Loucy (cell line): ENCODE measurements at regions not wholly inside any gene's neighbourhood (a gene's known extent, or its start where the extent isn't known, plus 50 kb on each side); places are given as distances from the start of the nearest gene placed in this dataset.

ENCODE experiments used
- H2AFZ ChIP-seq: fragments of 200-600 bp; sonication (generic); 2 replicates; pipeline ENCODE4 v1.6.0; 2016; ENCODE audit warnings: antibody characterized with exemption, mild to moderate bottlenecking, low read length, moderate library complexity
- H3F3A ChIP-seq: fragments of 200-600 bp; 2 replicates; pipeline ENCODE4 v1.6.0; 2016; ENCODE audit warnings: antibody characterized with exemption, low read depth, mild to moderate bottlenecking
- H3K27me3 ChIP-seq: fragments of 200-600 bp; sonication (generic); 2 replicates; pipeline ENCODE4 v1.6.1; 2014; ENCODE audit warnings: low read length, mild to moderate bottlenecking; ENCODE audit not compliant: insufficient read depth, poor library complexity, severe bottlenecking
- H3K36me3 ChIP-seq: fragments of 200-600 bp; sonication (generic); 2 replicates; pipeline ENCODE4 v1.6.1; 2016; ENCODE audit warnings: low read length; ENCODE audit not compliant: insufficient read depth
- H3K4me1 ChIP-seq: fragments of 200-600 bp; sonication (generic); 2 replicates; pipeline ENCODE4 v1.5.1; 2014; ENCODE audit warnings: low read length, mild to moderate bottlenecking; ENCODE audit not compliant: insufficient read depth, poor library complexity, severe bottlenecking
- H3K4me2 ChIP-seq: fragments of 200-600 bp; sonication (generic); 2 replicates; pipeline ENCODE4 v1.6.0; 2014; ENCODE audit warnings: antibody characterized with exemption, low read length, low read depth, mild to moderate bottlenecking; ENCODE audit not compliant: poor library complexity, severe bottlenecking
- H3K4me3 ChIP-seq: fragments of 200-600 bp; sonication (generic); 2 replicates; pipeline ENCODE4 v1.5.1; 2014; ENCODE audit warnings: low read length, mild to moderate bottlenecking, mixed read lengths; ENCODE audit not compliant: poor library complexity, severe bottlenecking
- H3K79me2 ChIP-seq: fragments of 200-600 bp; sonication (generic); 2 replicates; pipeline ENCODE4 v1.6.1; 2014; ENCODE audit warnings: low read length; ENCODE audit not compliant: insufficient read depth
- H3K9ac ChIP-seq: fragments of 200-600 bp; sonication (generic); 2 replicates; pipeline ENCODE4 v1.6.0; 2014; ENCODE audit warnings: mild to moderate bottlenecking, low read depth, low read length, moderate library complexity; ENCODE audit not compliant: poor library complexity, severe bottlenecking
- H3K9me2 ChIP-seq: fragments of 200-600 bp; sonication (generic); replicated peaks from 2 replicates; pipeline ENCODE4 v1.6.1; 2016; ENCODE audit warnings: low read depth, low read length, mixed read lengths
- H3K9me3 ChIP-seq: fragments of 200-600 bp; sonication (generic); 2 replicates; pipeline ENCODE4 v1.6.1; 2014; ENCODE audit warnings: mild to moderate bottlenecking, antibody characterized with exemption, low read length, low read depth; ENCODE audit not compliant: insufficient read depth
- H4K20me1 ChIP-seq: fragments of 200-600 bp; sonication (generic); 2 replicates; pipeline ENCODE4 v1.6.0; 2014; ENCODE audit warnings: antibody characterized with exemption, low read length, mild to moderate bottlenecking; ENCODE audit not compliant: insufficient read depth, poor library complexity, severe bottlenecking
- CTCF ChIP-seq: fragments of 200-600 bp; sonication (generic); conservative IDR thresholded peaks from 2 replicates; pipeline ENCODE4 v1.5.1; 2014; ENCODE audit warnings: mild to moderate bottlenecking, antibody characterized with exemption, low read length
- EZH2phosphoT487 ChIP-seq: fragments of 200-600 bp; IDR thresholded peaks from 2 replicates; pipeline ENCODE4 v1.6.1; 2018; ENCODE audit warnings: antibody characterized with exemption, mild to moderate bottlenecking, moderate library complexity, borderline replicate concordance

GRCh38 chr4:53866055-53866454 is 198.3 kb downstream of the CHIC2 start:
- H3K9me3 ChIP-seq, result no peaks in the 10 kb centered on the region
- H3K4me3 ChIP-seq, result no peak overlapping the region
- no peaks in the 10 kb centered on the region for H3F3A ChIP-seq

GRCh38 chr4:53865054-53865453 is 199.4 kb downstream of the CHIC2 start:
- H3K9ac ChIP-seq, result no peak overlapping the region
- no peaks in the 10 kb centered on the region for H4K20me1 ChIP-seq
- H3K4me3 ChIP-seq, result no peak overlapping the region
- H3K9me2 ChIP-seq, result no peaks in the 10 kb centered on the region
- no peaks in the 10 kb centered on the region for H3K36me3 ChIP-seq
- no peaks in the 10 kb centered on the region for H3K79me2 ChIP-seq
- H3K9me3 ChIP-seq, result no peaks in the 10 kb centered on the region
- H3K4me2 ChIP-seq, result no peak overlapping the region
- no peaks in the 10 kb centered on the region for H3K27me3 ChIP-seq
- no peaks in the 10 kb centered on the region for H3F3A ChIP-seq
- no peaks in the 10 kb centered on the region for H3K4me1 ChIP-seq
- no peak overlapping the region for H2AFZ ChIP-seq
- TF ChIP-seq CTCF (no peak), EZH2phosphoT487 (no peak)

More at GRCh38 chr4:53866055-53866454, 198.3 kb downstream of the CHIC2 start:
- Histone ChIP-seq H3K4me2 (no peak overlapping the region), H3K27me3 (no peaks in the 10 kb centered on the region), H3K36me3 (no peaks in the 10 kb centered on the region), H3K9ac (no peak overlapping the region), H3K9me2 (no peaks in the 10 kb centered on the region), H3K79me2 (no peaks in the 10 kb centered on the region), H2AFZ (no peak overlapping the region), H4K20me1 (no peaks in the 10 kb centered on the region), H3K4me1 (no peaks in the 10 kb centered on the region)
- TF ChIP-seq CTCF (no peak), EZH2phosphoT487 (no peak)

- Histone ChIP-seq H4K20me1 (no peaks in the 10 kb centered on the region), H3K4me1 (no peaks in the 10 kb centered on the region), H3K79me2 (no peaks in the 10 kb centered on the region), H3K4me3 (no peak overlapping the region), H3K9me2 (no peaks in the 10 kb centered on the region), H3K9ac (no peak overlapping the region), H3K9me3 (no peaks in the 10 kb centered on the region), H3K36me3 (no peaks in the 10 kb centered on the region), H2AFZ (no peak overlapping the region), H3F3A (no peaks in the 10 kb centered on the region), H3K27me3 (no peaks in the 10 kb centered on the region), H3K4me2 (no peak overlapping the region)
- TF ChIP-seq EZH2phosphoT487, result no peak
- TF ChIP-seq CTCF, result no peak
Observed at GRCh38 chr4:53863736-53864365, 200.6 kb downstream of the CHIC2 start.
